ENCODE measurements at regions not wholly inside any gene's neighbourhood (a gene's known extent, or its start where the extent isn't known, plus 50 kb on each side); places are given as distances from the start of the nearest gene placed in this dataset.

- H3K36me3 ChIP-seq = no peaks in the 10 kb centered on the region
- H3K27me3 ChIP-seq = no peaks in the 10 kb centered on the region
- H3K4me3 ChIP-seq = no peak overlapping the region
- no peaks in the 10 kb centered on the region for H3K9me3 ChIP-seq
- no peak for DNase-seq
- no peak overlapping the region for H3K27ac ChIP-seq
- intact Hi-C loops (cut with DNase I) = no loop called here
- no peaks in the 10 kb centered on the region for H3K4me1 ChIP-seq (ENCODE audit: insufficient read depth)
- TF ChIP-seq EP300 (IDR thresholded peaks at IDR 0.05) (no peak), CTCF (IDR thresholded peaks at IDR 0.05) (no peak), POLR2A (IDR thresholded peaks at IDR 0.05) (no peak)
These were observed 724.6 kb downstream of the CENPC start for GRCh38 chr4:66820681-66821080.

GRCh38 chr4:66814277-66814676 lies 731.0 kb downstream of the CENPC start:
- TF ChIP-seq CTCF (IDR thresholded peaks at IDR 0.05) = no peak
- TF ChIP-seq EP300 (IDR thresholded peaks at IDR 0.05) = no peak
- TF ChIP-seq POLR2A (IDR thresholded peaks at IDR 0.05) = no peak
- intact Hi-C loops (cut with DNase I) = no loop called here

GRCh38 chr4:66805582-66805981 lies 739.7 kb downstream of the CENPC start:
- intact Hi-C loops (cut with DNase I) = no loop called here
- no peaks in the 10 kb centered on the region for H3K9me3 ChIP-seq
- no peaks in the 10 kb centered on the region for H3K36me3 ChIP-seq
- H3K4me1 ChIP-seq (ENCODE audit: insufficient read depth) = no peaks in the 10 kb centered on the region
- WGBS, 3 donors = 13 to 21% (median 16%) methylated on average over 1 of the region's 1 CpG
- TF ChIP-seq EP300 (IDR thresholded peaks at IDR 0.05) = no peak
- no peak for TF ChIP-seq POLR2A (IDR thresholded peaks at IDR 0.05)
- TF ChIP-seq CTCF (IDR thresholded peaks at IDR 0.05) = no peak
- H3K27me3 ChIP-seq = no peaks in the 10 kb centered on the region
- H3K27ac ChIP-seq = no peak overlapping the region
- no peak overlapping the region for H3K4me3 ChIP-seq
- DNase-seq = no peak

More at GRCh38 chr4:66814277-66814676, 731.0 kb downstream of the CENPC start:
- H3K27me3 ChIP-seq = no peaks in the 10 kb centered on the region
- H3K4me3 ChIP-seq = no peak overlapping the region
- no peak overlapping the region for H3K27ac ChIP-seq
- H3K9me3 ChIP-seq = no peaks in the 10 kb centered on the region
- no peaks in the 10 kb centered on the region for H3K4me1 ChIP-seq (ENCODE audit: insufficient read depth)
- whole genome bisulfite sequencing, 3 donors = 77 to 84% (median 78%) methylated on average over 6 of the region's 6 CpGs
- H3K36me3 ChIP-seq = no peaks in the 10 kb centered on the region
- DNase-seq = no peak

- intact Hi-C loops (cut with DNase I) = no loop called here
- Histone ChIP-seq H3K4me3 (no peak overlapping the region), H3K4me1 (ENCODE audit: insufficient read depth) (no peaks in the 10 kb centered on the region), H3K27ac (no peak overlapping the region), H3K27me3 (no peaks in the 10 kb centered on the region), H3K9me3 (no peaks in the 10 kb centered on the region), H3K36me3 (no peaks in the 10 kb centered on the region)
- TF ChIP-seq POLR2A (IDR thresholded peaks at IDR 0.05) = no peak
- TF ChIP-seq EP300 (IDR thresholded peaks at IDR 0.05) = no peak
- no peak for TF ChIP-seq CTCF (IDR thresholded peaks at IDR 0.05)
- WGBS, 3 donors = 9 to 24% (median 21%) methylated on average over 3 of the region's 3 CpGs
- DNase-seq = no peak
These were observed 740.3 kb downstream of the CENPC start for GRCh38 chr4:66804979-66805378.

GRCh38 chr4:66797608-66798007 lies 747.7 kb downstream of the CENPC start:
- TF ChIP-seq EP300 (IDR thresholded peaks at IDR 0.05) (no peak), CTCF (IDR thresholded peaks at IDR 0.05) (no peak), POLR2A (IDR thresholded peaks at IDR 0.05) (no peak)

More at GRCh38 chr4:66797608-66798007, 747.7 kb downstream of the CENPC start:
- intact Hi-C loops (cut with DNase I) = no loop called here
- no peak for DNase-seq
- Histone ChIP-seq H3K27ac (no peak overlapping the region), H3K4me1 (ENCODE audit: insufficient read depth) (no peaks in the 10 kb centered on the region), H3K9me3 (no peaks in the 10 kb centered on the region), H3K36me3 (no peaks in the 10 kb centered on the region), H3K27me3 (no peaks in the 10 kb centered on the region), H3K4me3 (no peak overlapping the region)
- WGBS, 3 donors = 81 to 84% (median 82%) methylated on average over 2 of the region's 2 CpGs

Measured in ovary (tissue), 7 donors.